ENCODE measurements at regions not wholly inside any gene's neighbourhood (a gene's known extent, or its start where the extent isn't known, plus 50 kb on each side); places are given as distances from the start of the nearest gene placed in this dataset.

DNA sequence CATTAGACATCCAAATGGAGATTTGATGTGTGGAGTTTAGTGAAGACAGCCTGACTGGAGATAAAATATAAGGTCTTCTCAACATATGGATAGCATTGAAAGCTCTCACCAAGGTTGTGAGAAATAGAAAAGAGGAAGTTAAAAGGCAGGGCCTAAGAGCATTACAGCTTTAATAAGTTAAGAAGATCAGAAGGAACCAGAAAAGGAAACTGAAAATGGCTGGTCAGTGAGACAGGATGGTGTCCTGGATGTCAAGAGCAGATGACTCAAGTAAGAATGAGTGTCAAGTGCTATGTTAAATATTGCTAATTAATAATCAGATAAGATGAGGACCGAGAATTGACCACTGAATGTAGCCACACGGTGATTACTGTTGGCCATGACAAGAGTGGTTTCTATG lies 642.9 kb downstream of the STPG2 start:
- Histone ChIP-seq H3K27me3 (ENCODE audit: insufficient read depth) (no peaks in the 10 kb centered on the region), H2AFZ (no peak overlapping the region), H3F3A (replicated peaks; ENCODE audit: low read depth) (no peaks in the 10 kb centered on the region), H3K9me2 (ENCODE audit: insufficient read depth) (no peaks in the 10 kb centered on the region), H4K20me1 (replicated peaks; ENCODE audit: insufficient read depth) (no peaks in the 10 kb centered on the region), H3K4me3 (no peak overlapping the region), H3K36me3 (ENCODE audit: insufficient read depth) (no peaks in the 10 kb centered on the region), H3K27ac (ENCODE audit: low read depth) (no peak overlapping the region), H3K79me2 (replicated peaks; ENCODE audit: insufficient read depth) (no peaks in the 10 kb centered on the region), H3K4me1 (ENCODE audit: insufficient read depth) (peaks cover 33% of the 10 kb centered on the region), H3K4me2 (no peak overlapping the region)
- H3K4me3 Mint-ChIP-seq: no peak overlapping the region
- H3K36me3 Mint-ChIP-seq (ENCODE audit: low read depth): no peaks in the 10 kb centered on the region
- H3K9me3 Mint-ChIP-seq: no peaks in the 10 kb centered on the region
- ATAC-seq: no peak
- no peaks in the 10 kb centered on the region for H3K27me3 Mint-ChIP-seq (ENCODE audit: insufficient read depth, low read depth, poor library complexity)
- H3K4me1 Mint-ChIP-seq: peaks cover 32% of the 10 kb centered on the region
- TF ChIP-seq STAT1 (IDR thresholded peaks at IDR 0.05; ENCODE audit: unreplicated experiment) (no peak), JUNB (IDR thresholded peaks at IDR 0.05; ENCODE audit: unreplicated experiment) (no peak), ZNF114 (CRISPR knock-in tag; IDR thresholded peaks at IDR 0.05) (no peak), EZH2phosphoT487 (IDR thresholded peaks at IDR 0.05; ENCODE audit: unreplicated experiment) (no peak), CREB1 (CRISPR knock-in tag; IDR thresholded peaks at IDR 0.05; ENCODE audit: low read depth) (no peak), POLR2AphosphoS5 (IDR thresholded peaks at IDR 0.05; ENCODE audit: low read depth) (no peak), EZH2 (IDR thresholded peaks at IDR 0.05; ENCODE audit: low read depth, unreplicated experiment) (no peak), ZNF331 (CRISPR knock-in tag; IDR thresholded peaks at IDR 0.05; ENCODE audit: low read depth) (no peak), NANOG (IDR thresholded peaks at IDR 0.05; ENCODE audit: borderline replicate concordance) (no peak)
- TF ChIP-seq, protein P1, sequence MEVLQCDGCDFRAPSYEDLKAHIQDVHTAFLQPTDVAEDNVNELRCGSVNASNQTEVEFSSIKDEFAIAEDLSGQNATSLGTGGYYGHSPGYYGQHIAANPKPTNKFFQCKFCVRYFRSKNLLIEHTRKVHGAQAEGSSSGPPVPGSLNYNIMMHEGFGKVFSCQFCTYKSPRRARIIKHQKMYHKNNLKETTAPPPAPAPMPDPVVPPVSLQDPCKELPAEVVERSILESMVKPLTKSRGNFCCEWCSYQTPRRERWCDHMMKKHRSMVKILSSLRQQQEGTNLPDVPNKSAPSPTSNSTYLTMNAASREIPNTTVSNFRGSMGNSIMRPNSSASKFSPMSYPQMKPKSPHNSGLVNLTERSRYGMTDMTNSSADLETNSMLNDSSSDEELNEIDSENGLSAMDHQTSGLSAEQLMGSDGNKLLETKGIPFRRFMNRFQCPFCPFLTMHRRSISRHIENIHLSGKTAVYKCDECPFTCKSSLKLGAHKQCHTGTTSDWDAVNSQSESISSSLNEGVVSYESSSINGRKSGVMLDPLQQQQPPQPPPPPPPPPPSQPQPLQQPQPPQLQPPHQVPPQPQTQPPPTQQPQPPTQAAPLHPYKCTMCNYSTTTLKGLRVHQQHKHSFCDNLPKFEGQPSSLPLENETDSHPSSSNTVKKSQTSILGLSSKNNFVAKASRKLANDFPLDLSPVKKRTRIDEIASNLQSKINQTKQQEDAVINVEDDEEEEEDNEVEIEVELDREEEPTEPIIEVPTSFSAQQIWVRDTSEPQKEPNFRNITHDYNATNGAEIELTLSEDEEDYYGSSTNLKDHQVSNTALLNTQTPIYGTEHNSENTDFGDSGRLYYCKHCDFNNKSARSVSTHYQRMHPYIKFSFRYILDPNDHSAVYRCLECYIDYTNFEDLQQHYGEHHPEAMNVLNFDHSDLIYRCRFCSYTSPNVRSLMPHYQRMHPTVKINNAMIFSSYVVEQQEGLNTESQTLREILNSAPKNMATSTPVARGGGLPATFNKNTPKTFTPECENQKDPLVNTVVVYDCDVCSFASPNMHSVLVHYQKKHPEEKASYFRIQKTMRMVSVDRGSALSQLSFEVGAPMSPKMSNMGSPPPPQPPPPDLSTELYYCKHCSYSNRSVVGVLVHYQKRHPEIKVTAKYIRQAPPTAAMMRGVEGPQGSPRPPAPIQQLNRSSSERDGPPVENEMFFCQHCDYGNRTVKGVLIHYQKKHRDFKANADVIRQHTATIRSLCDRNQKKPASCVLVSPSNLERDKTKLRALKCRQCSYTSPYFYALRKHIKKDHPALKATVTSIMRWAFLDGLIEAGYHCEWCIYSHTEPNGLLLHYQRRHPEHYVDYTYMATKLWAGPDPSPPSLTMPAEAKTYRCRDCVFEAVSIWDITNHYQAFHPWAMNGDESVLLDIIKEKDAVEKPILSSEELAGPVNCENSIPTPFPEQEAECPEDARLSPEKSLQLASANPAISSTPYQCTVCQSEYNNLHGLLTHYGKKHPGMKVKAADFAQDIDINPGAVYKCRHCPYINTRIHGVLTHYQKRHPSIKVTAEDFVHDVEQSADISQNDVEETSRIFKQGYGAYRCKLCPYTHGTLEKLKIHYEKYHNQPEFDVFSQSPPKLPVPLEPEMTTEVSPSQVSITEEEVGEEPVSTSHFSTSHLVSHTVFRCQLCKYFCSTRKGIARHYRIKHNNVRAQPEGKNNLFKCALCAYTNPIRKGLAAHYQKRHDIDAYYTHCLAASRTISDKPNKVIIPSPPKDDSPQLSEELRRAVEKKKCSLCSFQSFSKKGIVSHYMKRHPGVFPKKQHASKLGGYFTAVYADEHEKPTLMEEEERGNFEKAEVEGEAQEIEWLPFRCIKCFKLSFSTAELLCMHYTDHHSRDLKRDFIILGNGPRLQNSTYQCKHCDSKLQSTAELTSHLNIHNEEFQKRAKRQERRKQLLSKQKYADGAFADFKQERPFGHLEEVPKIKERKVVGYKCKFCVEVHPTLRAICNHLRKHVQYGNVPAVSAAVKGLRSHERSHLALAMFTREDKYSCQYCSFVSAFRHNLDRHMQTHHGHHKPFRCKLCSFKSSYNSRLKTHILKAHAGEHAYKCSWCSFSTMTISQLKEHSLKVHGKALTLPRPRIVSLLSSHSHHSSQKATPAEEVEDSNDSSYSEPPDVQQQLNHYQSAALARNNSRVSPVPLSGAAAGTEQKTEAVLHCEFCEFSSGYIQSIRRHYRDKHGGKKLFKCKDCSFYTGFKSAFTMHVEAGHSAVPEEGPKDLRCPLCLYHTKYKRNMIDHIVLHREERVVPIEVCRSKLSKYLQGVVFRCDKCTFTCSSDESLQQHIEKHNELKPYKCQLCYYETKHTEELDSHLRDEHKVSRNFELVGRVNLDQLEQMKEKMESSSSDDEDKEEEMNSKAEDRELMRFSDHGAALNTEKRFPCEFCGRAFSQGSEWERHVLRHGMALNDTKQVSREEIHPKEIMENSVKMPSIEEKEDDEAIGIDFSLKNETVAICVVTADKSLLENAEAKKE (CRISPR knock-in tag; IDR thresholded peaks at IDR 0.05): no peak
- TF ChIP-seq, protein P2, sequence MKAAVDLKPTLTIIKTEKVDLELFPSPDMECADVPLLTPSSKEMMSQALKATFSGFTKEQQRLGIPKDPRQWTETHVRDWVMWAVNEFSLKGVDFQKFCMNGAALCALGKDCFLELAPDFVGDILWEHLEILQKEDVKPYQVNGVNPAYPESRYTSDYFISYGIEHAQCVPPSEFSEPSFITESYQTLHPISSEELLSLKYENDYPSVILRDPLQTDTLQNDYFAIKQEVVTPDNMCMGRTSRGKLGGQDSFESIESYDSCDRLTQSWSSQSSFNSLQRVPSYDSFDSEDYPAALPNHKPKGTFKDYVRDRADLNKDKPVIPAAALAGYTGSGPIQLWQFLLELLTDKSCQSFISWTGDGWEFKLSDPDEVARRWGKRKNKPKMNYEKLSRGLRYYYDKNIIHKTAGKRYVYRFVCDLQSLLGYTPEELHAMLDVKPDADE (IDR thresholded peaks at IDR 0.05): no peak
- DNase-seq (ENCODE audit: low spot score): no peak
- H3K27ac Mint-ChIP-seq: no peak overlapping the region

All from GM23338 (cell line).